ENCODE measurements at regions not wholly inside any gene's neighbourhood (a gene's known extent, or its start where the extent isn't known, plus 50 kb on each side); places are given as distances from the start of the nearest gene placed in this dataset.

- no peak for DNase-seq
Measured at GRCh38 chr9:134247918-134248631, 78.2 kb upstream of the RXRA start.

GRCh38 chr9:134251296-134252069 lies 74.8 kb upstream of the RXRA start:
- no peak for DNase-seq

- DNase-seq: no peak
Measured at GRCh38 chr9:134252084-134252830, 74.0 kb upstream of the RXRA start.

GRCh38 chr9:134253606-134254205 lies 72.5 kb upstream of the RXRA start:
- DNase-seq: no peak

GRCh38 chr9:134258332-134258731 lies 67.9 kb upstream of the RXRA start:
- no peak for DNase-seq

- DNase-seq: no peak
Measured at GRCh38 chr9:134258828-134259546, 67.3 kb upstream of the RXRA start.

GRCh38 chr9:134259708-134260107 lies 66.5 kb upstream of the RXRA start:
- DNase-seq: no peak

- DNase-seq: no peak
Measured at GRCh38 chr9:134260801-134261200, 65.5 kb upstream of the RXRA start.

GRCh38 chr9:134262035-134262434 lies 64.2 kb upstream of the RXRA start:
- no peak for DNase-seq

- no peak for DNase-seq
Measured at GRCh38 chr9:134263596-134263995, 62.7 kb upstream of the RXRA start.

GRCh38 chr9:134264169-134264568 lies 62.1 kb upstream of the RXRA start:
- no peak for DNase-seq

- no peak for DNase-seq
Measured at GRCh38 chr9:134265078-134265477, 61.2 kb upstream of the RXRA start.

GRCh38 chr9:134266418-134266817 lies 59.8 kb upstream of the RXRA start:
- DNase-seq: no peak

GRCh38 chr9:134267305-134267880 lies 58.9 kb upstream of the RXRA start:
- no peak for DNase-seq

- no peak for DNase-seq
Measured at GRCh38 chr9:134267881-134268724, 58.2 kb upstream of the RXRA start.

GRCh38 chr9:134268747-134269146 lies 57.5 kb upstream of the RXRA start:
- no peak for DNase-seq

GRCh38 chr9:134271338-134272301 lies 54.6 kb upstream of the RXRA start:
- DNase-seq: no peak

- no peak for DNase-seq
Measured at GRCh38 chr9:134272302-134273023, 53.8 kb upstream of the RXRA start.

GRCh38 chr9:134273647-134274046 lies 52.6 kb upstream of the RXRA start:
- no peak for DNase-seq
